ENCODE measurements at regions not wholly inside any gene's neighbourhood (a gene's known extent, or its start where the extent isn't known, plus 50 kb on each side); places are given as distances from the start of the nearest gene placed in this dataset.
"Not testable (repeated sequence)": the region's sequence is repeated elsewhere in the genome, so short reads cannot be mapped to it uniquely, and the experiment has no call there.

GRCh38 chr12:25382311-25383106, 131.8 kb upstream of the KRAS start:
- DNase-seq = no peak

- no peak for DNase-seq
Measured at GRCh38 chr12:25377469-25378177, 126.9 kb upstream of the KRAS start.

GRCh38 chr12:25376985-25377384, 126.3 kb upstream of the KRAS start:
- DNase-seq = no peak

- DNase-seq = no peak
Measured at GRCh38 chr12:25376407-25376806, 125.7 kb upstream of the KRAS start.

GRCh38 chr12:25372969-25373817, 122.5 kb upstream of the KRAS start:
- no peak for DNase-seq

GRCh38 chr12:25372002-25372401, 121.3 kb upstream of the KRAS start:
- DNase-seq = no peak

- no peak for DNase-seq
Measured at GRCh38 chr12:25368557-25368956, 117.8 kb upstream of the KRAS start.

- DNase-seq = no peak
Measured at GRCh38 chr12:25366122-25366521, 115.4 kb upstream of the KRAS start.

- no peak for DNase-seq
Measured at GRCh38 chr12:25365340-25365730, 114.6 kb upstream of the KRAS start.

GRCh38 chr12:25364529-25365339, 114.0 kb upstream of the KRAS start:
- no peak for DNase-seq

GRCh38 chr12:25362646-25363045, 111.9 kb upstream of the KRAS start:
- DNase-seq = no peak

GRCh38 chr12:25361511-25361910, 110.8 kb upstream of the KRAS start:
- no peak for DNase-seq

GRCh38 chr12:25357595-25357994, 106.9 kb upstream of the KRAS start:
- DNase-seq = no peak

GRCh38 chr12:25352942-25353341, 102.2 kb upstream of the KRAS start:
- not testable (repeated sequence) for DNase-seq

- DNase-seq = no peak
Measured at GRCh38 chr12:25352083-25352918, 101.6 kb upstream of the KRAS start.

GRCh38 chr12:25348593-25348895, 97.8 kb upstream of the KRAS start:
- DNase-seq = no peak

GRCh38 chr12:25347716-25348592, 97.2 kb upstream of the KRAS start:
- DNase-seq = no peak

- not testable (repeated sequence) for DNase-seq
Measured at GRCh38 chr12:25341877-25342276, 91.1 kb upstream of the KRAS start.

GRCh38 chr12:25337916-25338315, 87.2 kb upstream of the KRAS start:
- DNase-seq = no peak

- no peak for DNase-seq
Measured at GRCh38 chr12:25332143-25332542, 81.4 kb upstream of the KRAS start.
